NCI-H128 (cell line): ENCODE measurements at regions not wholly inside any gene's neighbourhood (a gene's known extent, or its start where the extent isn't known, plus 50 kb on each side); places are given as distances from the start of the nearest gene placed in this dataset.

ENCODE experiments used
- DNase-seq: peaks from one replicate; lab custom pipeline; 2025; ENCODE audit not compliant: unreplicated experiment; lab: John Stamatoyannopoulos, UW

DNA sequence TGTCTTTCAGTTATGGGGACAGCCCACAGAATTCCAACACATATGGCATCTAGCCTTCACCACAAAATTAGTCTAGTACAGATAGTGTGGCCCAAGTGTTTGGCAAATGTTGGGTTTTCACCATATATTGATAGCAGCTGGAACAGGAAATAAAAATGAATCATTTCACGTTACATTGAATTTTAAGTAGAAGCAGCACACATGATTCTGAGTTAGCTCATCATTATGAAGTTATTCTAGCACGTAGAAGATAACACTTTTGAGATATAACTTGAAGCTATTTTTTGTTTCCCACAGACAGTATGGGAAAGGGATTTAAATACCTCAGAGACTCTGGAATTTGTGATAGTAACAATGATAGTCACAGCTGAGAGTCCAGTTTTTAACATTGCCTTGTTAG lies 118.7 kb downstream of the FAT4 start:
- no peak for DNase-seq

DNA sequence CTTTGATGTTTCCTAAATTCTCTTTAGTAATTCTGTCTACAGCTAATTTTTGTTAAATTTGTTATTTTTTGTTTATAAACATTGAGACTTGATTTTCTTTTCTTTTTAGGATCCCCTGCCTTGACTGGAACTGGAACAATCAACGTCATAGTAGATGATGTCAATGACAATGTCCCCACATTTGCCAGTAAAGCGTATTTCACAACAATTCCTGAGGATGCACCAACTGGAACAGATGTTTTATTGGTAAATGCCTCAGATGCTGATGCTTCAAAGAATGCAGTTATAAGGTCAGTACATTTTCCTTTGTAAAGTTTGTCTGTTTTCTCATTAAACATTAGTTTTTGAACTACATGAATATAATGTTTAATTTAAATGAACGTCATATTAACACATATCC lies 119.4 kb downstream of the FAT4 start:
- no peak for DNase-seq

DNA sequence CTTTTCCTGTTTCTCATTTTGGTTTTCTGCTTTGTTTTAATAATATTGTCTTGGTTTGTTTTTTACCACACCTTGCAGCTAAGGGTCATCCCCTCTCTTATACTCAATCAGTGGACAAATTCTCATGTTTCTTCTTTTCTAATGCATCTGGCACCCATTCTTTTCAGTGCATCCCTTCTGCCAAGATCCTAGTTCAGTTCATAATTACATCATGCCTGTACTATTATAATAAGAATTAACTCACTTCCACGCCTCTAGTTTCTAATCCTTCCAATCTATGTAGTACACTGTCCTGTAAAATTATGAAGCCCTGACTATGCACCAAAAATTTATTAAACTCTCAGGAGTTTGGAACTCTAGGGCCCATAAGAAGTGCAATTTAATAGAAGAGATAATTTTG lies 126.1 kb downstream of the FAT4 start:
- DNase-seq = no peak

DNA sequence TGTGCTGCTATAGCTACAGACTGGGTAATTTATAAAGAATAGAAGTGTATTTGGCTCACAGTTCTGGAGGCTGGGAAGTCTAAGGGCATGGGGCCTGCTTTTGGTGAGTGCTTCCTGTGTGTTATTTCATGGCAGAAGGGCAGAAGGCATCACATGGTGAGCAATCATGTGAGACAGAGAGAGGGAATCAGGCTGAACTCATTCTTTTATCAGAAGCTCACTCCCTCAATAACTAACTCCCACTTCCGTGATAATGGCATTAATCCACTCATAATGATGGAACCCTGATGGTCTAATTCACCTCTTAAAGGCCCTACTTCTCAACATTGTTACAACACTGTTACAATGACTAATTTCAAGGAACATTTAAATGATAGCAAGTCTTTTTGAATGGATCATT lies 129.4 kb downstream of the FAT4 start:
- no peak for DNase-seq

DNA sequence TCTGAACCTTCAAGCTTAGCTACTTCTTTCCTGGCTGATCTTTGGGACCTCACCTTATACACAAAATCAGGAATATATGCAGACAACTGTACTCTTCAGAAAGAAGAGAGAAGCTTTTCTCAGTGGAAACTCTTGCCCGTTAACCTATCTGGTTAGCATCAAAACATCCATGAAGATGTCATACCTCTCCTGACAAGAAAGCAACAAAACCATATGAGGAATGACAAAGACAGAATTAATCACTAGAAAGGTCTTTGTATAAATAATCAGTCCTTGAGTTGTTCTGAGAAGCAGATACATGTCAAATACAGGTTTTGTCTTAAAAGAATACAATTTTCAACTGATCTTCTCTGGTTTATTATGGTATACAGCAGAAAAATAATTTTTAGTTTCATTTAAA lies 130.8 kb downstream of the FAT4 start:
- DNase-seq = no peak

DNA sequence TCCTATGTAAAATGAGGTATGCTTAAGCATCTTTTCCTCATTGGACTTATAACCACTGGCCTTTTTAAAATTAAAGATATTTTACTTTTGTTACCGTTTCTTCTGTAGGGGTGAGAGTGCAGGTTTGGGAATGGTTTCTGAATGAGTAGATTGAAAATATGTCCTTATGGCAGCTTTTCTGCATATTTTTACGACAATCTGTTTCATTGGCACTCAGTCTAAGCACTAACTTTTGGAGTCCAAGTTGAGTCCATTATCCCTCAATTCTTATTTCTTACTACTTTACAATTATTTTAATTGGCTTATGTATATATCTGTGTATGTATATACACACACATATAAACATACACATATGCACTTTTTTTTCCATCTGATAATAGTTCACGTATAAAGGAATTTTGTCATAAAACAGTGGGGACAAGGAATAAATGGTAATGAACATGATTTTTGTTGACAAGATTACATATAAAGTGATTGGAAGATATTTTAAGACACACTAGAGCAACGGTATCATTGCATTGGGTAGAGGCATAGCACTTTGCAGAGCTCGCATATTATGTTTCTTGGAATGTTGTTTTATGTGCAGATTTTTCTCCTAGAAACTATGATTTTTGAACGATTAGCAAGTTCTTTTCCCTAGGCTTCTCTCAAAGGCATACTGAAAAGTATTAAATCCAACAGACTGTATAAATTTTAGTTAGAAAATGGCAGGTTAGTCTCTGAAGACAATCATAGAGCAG lies 133.0 kb downstream of the FAT4 start:
- DNase-seq = no peak

DNA sequence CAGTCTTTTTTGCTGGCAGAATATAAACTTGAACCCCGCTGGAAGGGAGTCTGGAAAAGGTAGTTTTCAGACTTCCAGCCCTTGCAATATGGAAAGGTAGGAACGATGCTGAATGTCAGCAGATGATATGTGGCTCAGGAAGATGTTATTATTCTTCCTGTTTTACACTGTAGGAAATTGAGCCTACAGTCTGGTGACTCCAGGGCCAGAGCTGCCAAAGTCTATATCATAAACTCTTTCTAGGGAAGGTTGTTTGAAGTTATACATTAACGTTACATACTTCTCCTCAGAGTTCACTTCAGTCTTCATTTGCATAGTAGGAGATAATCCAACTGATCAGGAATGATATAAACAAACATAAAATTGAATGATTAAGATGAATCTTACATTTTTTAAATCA lies 141.3 kb downstream of the FAT4 start:
- DNase-seq = no peak

DNA sequence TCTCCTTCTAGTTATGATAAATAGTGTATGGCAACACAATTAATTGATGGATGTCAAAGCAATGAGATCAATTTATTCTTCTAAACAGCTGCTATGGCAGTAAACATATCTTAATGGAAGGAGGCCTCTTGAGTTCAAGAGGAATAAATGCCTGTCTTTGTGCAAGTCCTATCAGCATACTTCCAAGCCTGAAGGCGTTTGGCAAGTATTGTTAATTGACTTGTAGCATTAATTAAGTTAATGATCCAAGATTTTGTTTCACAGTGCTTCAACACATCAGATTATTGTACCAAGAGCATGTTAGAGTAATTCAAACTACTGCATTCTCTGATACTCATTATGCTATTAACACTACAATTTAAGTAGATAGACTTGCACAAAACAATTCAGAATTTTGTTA lies 144.8 kb downstream of the FAT4 start:
- no peak for DNase-seq

DNA sequence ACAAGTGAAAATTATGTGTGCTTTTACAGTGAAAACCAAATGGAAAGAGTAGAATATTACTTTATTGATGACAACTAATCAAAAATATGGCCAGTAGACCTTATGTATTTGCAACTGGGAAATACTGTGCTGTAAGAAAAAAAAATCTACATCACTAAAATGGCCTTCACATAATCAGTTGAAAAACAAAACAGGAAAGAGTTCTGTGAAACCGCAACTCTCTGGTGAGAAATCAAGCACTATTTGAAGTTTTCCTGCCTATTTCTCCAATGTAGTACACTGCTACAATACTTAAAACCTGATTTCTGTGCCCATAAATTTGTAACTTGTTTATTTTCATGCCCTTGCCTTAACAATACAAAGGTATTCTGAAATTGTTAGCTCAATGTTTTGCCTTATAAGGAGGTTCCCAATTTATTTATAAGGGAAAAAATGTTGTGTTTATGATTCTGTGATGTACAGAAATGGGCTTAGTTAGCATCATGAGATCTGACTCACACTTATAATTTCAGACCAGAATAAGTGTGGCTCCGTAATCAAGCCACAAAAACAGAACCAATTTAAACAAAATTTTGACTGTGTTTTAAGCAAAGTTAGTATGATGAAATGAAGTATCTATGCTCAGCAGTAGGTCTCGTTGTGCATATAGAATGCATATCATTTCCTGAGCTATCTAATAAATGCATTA lies 147.1 kb downstream of the FAT4 start:
- DNase-seq = no peak

DNA sequence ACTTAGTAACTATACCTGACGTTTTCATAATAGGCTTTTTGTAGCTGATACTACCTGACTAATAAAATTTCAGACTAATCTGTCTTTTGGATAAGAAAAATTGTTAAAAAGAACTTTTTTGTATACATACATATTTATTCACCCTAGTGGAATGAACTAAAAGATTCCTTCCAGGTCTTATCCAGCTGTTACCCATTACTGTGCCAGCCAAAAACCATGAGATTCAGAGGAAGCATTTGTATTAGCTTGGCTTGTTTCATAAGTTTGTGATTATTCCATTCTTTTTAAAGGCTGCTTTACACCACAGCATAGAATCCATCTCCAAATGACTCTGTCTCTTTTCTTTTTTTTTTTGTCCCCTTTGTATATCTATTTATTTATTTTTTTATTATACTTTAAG lies 149.4 kb downstream of the FAT4 start:
- DNase-seq = no peak

DNA sequence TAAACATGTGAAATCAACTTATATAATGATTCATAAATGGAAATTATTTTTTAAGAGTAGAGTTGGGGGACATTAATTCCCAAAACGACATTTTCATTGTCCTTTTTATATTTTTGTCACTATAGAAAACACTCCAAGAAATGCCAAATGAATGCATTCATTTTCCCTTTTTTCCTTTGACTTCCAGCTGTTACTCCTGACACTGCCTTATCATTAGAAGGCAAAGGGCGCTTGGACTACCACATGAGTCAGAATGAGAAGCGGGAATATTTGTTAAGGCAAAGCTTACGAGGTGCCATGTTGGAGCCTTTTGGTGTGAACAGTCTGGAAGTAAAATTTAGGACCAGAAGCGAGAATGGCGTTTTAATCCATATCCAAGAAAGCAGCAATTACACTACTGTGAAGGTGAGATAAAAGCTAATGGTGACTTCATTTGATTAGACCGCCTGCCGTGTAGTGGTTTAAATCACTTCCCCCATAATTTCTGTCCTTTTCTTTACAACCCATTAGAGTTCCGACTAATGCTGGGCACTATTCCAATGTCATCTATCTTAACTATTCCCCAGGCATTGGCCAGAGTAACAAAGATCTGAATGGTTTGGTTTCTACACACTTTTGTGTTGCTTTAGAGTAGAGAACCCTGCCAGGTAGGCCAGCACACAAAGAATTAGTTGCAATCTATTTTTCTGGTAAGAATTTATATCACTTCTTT lies 166.7 kb downstream of the FAT4 start:
- no peak for DNase-seq

DNA sequence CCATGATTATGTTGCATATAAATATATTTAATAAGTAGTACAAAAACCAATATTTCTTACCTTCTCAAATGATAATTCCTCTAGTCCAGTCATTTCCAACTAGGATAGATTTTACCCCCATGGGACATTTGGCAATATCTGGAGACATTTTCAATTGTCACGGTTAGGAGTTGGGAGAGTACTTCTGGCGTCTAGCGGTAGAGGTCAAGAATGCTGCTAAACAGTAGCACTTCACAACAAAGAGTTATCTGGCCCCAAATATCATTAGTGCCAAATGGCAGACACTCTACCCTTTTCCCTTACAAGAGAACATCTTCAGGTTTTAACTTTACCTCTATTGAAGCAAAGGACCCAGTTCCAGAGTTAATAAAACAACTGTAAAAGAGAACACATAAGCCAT lies 168.1 kb downstream of the FAT4 start:
- DNase-seq = no peak

DNA sequence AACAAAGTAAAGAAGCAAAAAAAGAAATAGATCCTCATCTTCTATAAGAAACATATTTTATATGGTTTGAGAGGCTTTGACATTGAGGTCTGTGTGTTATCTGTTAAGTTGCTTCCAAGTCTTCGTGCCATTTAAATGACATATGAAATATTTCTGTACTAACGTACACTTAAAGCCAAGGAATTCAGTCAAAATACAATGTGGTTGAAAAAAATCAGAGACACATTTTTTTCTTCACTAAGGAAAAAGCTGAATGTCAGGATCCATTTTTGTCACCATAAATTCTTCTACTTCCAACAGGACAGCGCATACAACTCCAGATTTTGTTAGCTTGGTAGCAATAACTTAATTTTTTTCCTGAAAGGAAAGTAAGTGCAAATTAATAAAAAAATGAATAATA lies 168.5 kb downstream of the FAT4 start:
- DNase-seq = no peak

DNA sequence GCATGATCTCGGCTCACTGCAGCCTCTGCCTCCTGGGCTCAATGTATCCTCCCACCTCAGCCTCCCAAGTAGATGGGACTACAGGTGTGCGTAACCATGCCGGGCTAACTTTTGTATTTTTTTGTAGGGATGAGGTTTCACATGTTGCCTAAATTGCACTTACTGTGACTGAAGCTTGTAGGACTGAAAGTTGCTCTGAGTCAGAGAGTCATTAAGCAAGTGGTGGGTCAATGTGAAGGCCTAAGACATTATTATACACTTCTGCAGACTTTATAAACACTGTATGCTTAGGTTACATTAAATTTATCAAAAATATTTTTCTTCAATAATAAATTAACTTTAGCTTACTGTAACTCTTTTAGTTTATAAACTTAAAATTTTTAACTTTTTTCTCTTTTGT lies 170.2 kb downstream of the FAT4 start:
- no peak for DNase-seq

DNA sequence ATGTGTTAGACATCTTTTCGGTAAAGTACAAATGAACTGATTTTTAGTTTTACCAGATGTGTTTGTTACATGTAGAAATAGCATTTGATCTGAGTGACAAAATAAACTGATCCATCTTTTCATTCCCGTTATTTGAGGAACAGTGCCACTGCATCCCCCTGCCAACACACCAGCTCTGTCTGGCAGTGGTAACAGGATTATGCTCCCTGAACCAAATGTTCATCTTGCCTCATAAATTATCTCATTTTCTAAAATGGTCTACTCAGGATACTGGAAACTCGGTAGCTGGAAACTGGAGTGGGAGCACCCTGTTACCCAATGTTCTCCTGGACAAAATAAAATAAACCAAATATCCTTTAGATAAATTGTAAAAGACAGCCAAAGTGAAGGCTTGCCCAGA lies 171.6 kb downstream of the FAT4 start:
- DNase-seq = no peak

DNA sequence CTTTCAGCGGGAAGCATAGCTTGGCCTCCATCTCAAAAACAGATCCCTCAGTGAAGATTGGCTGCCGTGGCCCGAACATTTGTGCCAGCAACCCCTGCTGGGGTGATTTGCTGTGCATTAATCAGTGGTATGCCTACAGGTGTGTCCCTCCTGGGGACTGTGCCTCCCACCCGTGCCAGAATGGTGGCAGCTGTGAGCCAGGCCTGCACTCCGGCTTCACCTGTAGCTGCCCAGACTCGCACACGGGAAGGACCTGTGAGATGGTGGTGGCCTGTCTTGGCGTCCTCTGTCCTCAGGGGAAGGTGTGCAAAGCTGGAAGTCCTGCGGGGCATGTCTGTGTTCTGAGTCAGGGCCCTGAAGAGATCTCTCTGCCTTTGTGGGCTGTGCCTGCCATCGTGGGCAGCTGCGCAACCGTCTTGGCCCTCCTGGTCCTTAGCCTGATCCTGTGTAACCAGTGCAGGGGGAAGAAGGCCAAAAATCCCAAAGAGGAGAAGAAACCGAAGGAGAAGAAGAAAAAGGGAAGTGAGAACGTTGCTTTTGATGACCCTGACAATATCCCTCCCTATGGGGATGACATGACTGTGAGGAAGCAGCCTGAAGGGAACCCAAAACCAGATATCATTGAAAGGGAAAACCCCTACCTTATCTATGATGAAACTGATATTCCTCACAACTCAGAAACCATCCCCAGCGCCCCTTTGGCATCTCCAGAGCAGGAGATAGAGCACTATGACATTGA lies 175.4 kb downstream of the FAT4 start:
- DNase-seq = no peak

DNA sequence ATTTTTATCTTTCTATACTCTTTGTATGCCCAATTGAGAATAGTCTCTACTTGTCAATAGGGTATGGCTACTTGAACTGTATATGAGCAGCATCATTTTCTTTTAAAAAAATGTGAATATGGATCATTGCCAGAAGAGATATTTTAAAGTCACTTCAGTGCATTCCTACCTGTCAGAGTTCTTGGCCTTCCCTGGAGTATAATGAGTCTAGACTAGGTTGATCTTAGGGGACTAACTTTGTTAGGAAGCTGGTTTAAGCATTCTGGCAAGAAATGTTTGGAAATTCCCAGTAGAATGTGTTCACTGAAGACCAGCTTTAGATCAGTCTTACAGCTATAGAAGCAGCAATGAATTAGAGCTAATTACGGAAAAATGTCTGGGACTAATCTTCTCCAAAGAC lies 178.2 kb downstream of the FAT4 start:
- DNase-seq = no peak

DNA sequence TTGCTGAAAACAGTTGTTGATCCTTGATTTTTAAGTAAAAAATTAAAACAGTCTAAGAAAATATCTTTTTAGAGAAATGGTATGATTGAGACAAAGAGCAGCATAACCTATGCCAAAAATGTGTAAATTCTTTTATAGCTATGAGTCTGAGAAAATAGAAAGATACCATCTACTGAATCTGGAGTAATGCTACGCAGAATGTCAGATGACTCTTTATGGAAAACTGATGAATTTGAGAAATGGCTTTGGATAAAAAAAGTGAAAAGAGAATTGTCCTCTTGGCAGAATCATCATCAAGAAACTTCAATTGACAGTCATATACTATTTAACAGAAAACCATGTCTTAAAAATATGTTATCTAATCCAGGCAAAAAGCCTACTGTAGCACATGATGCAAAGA lies 183.1 kb downstream of the FAT4 start:
- DNase-seq = no peak

DNA sequence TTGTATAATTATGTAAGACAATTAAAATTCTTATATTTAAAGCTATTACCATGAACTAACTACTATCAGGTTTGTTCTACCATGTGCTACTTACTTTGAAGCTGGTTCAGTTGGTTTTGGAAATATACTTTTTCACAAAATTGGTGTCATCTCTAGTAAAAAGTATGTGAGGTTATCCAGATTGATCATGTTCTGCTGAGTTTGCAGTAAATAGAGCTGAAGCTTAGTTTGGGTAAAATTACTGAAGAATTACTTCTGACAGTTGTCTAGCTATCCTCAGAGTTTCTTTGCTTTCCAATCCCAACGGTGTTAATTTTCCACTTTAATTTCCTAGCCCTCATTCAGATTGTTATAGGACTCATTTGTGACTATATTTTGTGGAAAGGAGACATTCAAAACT lies 184.2 kb downstream of the FAT4 start:
- no peak for DNase-seq

DNA sequence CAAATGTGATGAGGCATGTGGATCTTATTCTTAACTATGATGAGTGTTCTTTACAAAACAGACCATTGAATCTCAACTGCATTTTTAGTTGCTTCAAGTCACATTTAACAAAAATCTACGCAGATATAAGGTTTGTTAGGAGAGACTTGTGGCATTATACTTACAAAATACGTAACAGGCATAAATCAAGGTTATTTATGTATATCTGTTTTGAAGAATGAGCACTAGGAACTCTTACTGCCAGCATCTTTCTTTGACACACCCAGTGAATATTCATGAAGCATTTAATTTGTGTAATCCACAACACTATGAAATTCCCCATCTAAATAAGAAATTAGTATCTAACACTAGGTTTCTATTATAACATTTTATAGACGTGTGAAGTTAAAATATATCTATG lies 186.3 kb downstream of the FAT4 start:
- DNase-seq = no peak

DNA sequence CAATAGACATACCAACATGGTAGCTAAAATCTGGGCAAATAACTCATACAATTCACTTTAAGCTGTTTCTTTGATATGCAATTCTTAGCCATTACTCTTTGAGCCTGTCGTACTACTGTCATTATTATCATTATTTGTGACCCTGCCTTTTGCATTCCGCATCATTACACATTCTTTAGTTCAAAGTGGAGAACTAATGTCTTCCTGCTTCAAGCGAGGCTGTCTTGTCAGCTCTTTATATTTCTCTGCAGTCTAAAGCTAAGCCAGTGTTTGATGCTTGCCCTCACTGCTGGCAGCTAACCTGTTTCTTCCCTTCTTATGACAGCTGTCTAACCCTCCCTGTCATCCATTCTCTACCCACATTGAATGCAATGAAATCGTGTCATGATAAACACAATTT lies 186.8 kb downstream of the FAT4 start:
- no peak for DNase-seq

DNA sequence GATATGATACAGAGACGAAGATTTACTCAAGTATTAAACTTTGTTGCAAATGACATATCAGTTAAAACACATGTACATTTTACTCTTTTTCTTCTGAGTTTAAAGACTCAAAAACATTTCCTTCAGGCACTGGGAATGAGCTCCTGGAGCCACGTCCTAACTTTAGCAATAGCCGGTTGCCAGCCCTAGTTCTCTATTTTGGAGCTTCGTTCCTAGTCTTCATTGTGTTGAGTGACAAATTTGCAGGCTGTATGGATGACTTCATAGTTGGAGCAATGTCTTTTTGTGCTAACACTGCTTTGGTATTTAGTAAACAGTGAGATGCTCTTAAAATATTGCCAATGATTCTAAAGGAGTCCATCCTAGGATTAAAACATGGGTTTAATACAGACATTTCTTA lies 190.9 kb downstream of the FAT4 start:
- DNase-seq = no peak
